ENCODE measurements at regions not wholly inside any gene's neighbourhood (a gene's known extent, or its start where the extent isn't known, plus 50 kb on each side); places are given as distances from the start of the nearest gene placed in this dataset.

DNA sequence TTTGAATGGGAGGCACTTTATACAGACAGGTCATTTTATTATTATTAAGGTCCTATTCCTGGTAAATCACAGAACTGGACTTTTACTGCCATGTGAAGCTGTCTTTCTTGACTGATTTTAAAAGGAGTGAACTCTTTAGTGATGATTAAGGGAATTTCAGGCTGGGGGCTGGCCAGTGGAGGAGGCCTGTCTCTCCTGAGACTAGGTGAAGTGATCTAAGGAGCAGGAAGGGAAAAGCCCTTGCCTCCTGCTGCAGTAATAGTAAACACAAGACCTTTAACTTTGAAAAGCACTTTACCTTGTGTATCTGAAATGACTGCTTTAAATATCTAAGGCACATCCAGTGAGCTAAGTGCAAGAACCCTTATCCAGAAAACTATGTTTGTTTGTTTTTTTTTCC lies 118.0 kb upstream of the SPAG17 start:
- Histone ChIP-seq H3K9me1 (ENCODE audit: control insufficient read depth, extremely low read depth, insufficient read depth, low read length) (no peaks in the 10 kb centered on the region), H3K79me2 (ENCODE audit: control insufficient read depth, insufficient read depth, low read length) (no peaks in the 10 kb centered on the region), H3K9ac (ENCODE audit: control insufficient read depth, extremely low read depth, insufficient read depth, low read length) (no peak overlapping the region), H3K4me1 (ENCODE audit: control insufficient read depth, extremely low read depth, insufficient read depth, low read length) (no peaks in the 10 kb centered on the region), H3K4me3 (ENCODE audit: control insufficient read depth in 2 of 3, extremely low read depth in 1 of 3, insufficient read depth in 2 of 3, low read depth in 1 of 3, low read length in 3 of 3) (no peak overlapping the region), H3K36me3 (ENCODE audit: control insufficient read depth in 2 of 2, extremely low read depth in 1 of 2, insufficient read depth in 2 of 2, low read length in 2 of 2) (no peaks in the 10 kb centered on the region), H3K4me2 (ENCODE audit: control insufficient read depth, extremely low read depth, insufficient read depth, low read depth, low read length) (no peak overlapping the region), H3K27ac (ENCODE audit: control insufficient read depth, insufficient read depth, low read length) (no peak overlapping the region), H3K27me3 (ENCODE audit: control insufficient read depth, extremely low read depth, insufficient read depth, low read length) (no peaks in the 10 kb centered on the region), H2AFZ (ENCODE audit: control insufficient read depth, low read length) (no peak overlapping the region), H4K20me1 (ENCODE audit: control insufficient read depth, extremely low read depth, insufficient read depth, low read length) (no peaks in the 10 kb centered on the region), H3K9me3 (ENCODE audit: control insufficient read depth, low read depth, low read length) (no peaks in the 10 kb centered on the region)
- dilution Hi-C loops (cut with MboI; ENCODE audit: extremely low pct_ligation_motif_present, low sequenced_read_pairs) = no loop called here
- no peak for TF ChIP-seq EZH2 (IDR thresholded peaks at IDR 0.05; ENCODE audit: low read length)
- TF ChIP-seq, protein P1, sequence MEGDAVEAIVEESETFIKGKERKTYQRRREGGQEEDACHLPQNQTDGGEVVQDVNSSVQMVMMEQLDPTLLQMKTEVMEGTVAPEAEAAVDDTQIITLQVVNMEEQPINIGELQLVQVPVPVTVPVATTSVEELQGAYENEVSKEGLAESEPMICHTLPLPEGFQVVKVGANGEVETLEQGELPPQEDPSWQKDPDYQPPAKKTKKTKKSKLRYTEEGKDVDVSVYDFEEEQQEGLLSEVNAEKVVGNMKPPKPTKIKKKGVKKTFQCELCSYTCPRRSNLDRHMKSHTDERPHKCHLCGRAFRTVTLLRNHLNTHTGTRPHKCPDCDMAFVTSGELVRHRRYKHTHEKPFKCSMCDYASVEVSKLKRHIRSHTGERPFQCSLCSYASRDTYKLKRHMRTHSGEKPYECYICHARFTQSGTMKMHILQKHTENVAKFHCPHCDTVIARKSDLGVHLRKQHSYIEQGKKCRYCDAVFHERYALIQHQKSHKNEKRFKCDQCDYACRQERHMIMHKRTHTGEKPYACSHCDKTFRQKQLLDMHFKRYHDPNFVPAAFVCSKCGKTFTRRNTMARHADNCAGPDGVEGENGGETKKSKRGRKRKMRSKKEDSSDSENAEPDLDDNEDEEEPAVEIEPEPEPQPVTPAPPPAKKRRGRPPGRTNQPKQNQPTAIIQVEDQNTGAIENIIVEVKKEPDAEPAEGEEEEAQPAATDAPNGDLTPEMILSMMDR (optimal IDR thresholded peaks at IDR 0.05 in 1 of 3, IDR thresholded peaks at IDR 0.05 in 1 of 3, conservative IDR thresholded peaks at IDR 0.05 in 1 of 3; ENCODE audit: extremely low read depth in 1 of 3, insufficient read depth in 2 of 3, low read length in 3 of 3) = no peak
- no peak for FAIRE-seq
- no peak for DNase-seq (ENCODE audit: low read depth, low spot score)

DNA sequence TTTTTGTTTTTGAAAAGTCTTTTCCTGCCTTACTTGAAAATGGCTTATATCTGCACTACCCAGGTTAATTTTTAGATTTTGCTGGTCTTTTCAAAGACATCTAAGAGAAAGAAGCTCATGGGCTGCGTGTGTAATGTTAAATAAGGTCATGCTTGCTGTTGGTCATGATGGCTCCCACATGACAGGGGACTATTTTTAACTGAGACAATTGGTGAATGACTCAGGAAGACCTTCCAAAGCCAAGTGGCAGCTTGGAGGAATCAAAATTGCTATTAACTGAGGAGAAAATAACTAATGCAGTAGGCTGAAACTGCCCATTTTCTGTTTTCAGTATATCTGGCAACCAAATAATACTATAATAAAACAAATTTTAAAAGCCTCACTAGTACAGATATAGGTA lies 117.1 kb upstream of the SPAG17 start:
- dilution Hi-C loops (cut with MboI; ENCODE audit: extremely low pct_ligation_motif_present, low sequenced_read_pairs) = no loop called here
- Histone ChIP-seq H3K9ac (ENCODE audit: control insufficient read depth, extremely low read depth, insufficient read depth, low read length) (no peak overlapping the region), H3K4me3 (ENCODE audit: control insufficient read depth in 2 of 3, extremely low read depth in 1 of 3, insufficient read depth in 2 of 3, low read depth in 1 of 3, low read length in 3 of 3) (no peak overlapping the region), H4K20me1 (ENCODE audit: control insufficient read depth, extremely low read depth, insufficient read depth, low read length) (no peaks in the 10 kb centered on the region), H2AFZ (ENCODE audit: control insufficient read depth, low read length) (no peak overlapping the region), H3K4me1 (ENCODE audit: control insufficient read depth, extremely low read depth, insufficient read depth, low read length) (no peaks in the 10 kb centered on the region), H3K27ac (ENCODE audit: control insufficient read depth, insufficient read depth, low read length) (no peak overlapping the region), H3K36me3 (ENCODE audit: control insufficient read depth in 2 of 2, extremely low read depth in 1 of 2, insufficient read depth in 2 of 2, low read length in 2 of 2) (no peaks in the 10 kb centered on the region), H3K9me1 (ENCODE audit: control insufficient read depth, extremely low read depth, insufficient read depth, low read length) (no peaks in the 10 kb centered on the region), H3K9me3 (ENCODE audit: control insufficient read depth, low read depth, low read length) (no peaks in the 10 kb centered on the region), H3K4me2 (ENCODE audit: control insufficient read depth, extremely low read depth, insufficient read depth, low read depth, low read length) (no peak overlapping the region), H3K27me3 (ENCODE audit: control insufficient read depth, extremely low read depth, insufficient read depth, low read length) (no peaks in the 10 kb centered on the region), H3K79me2 (ENCODE audit: control insufficient read depth, insufficient read depth, low read length) (no peaks in the 10 kb centered on the region)
- TF ChIP-seq, protein P1 (optimal IDR thresholded peaks at IDR 0.05 in 1 of 3, IDR thresholded peaks at IDR 0.05 in 1 of 3, conservative IDR thresholded peaks at IDR 0.05 in 1 of 3; ENCODE audit: extremely low read depth in 1 of 3, insufficient read depth in 2 of 3, low read length in 3 of 3) = no peak
- TF ChIP-seq EZH2 (IDR thresholded peaks at IDR 0.05; ENCODE audit: low read length) = no peak
- DNase-seq (ENCODE audit: low read depth, low spot score) (no peak), FAIRE-seq (no peak)
